Mesenchymal stem cell (in vitro differentiated cells and primary cell): ENCODE measurements at regions not wholly inside any gene's neighbourhood (a gene's known extent, or its start where the extent isn't known, plus 50 kb on each side); places are given as distances from the start of the nearest gene placed in this dataset.
A peak's percentile ranks its signal among the peaks of the same experiment; 100 is the strongest.

ENCODE experiments used
- DNase-seq: peaks from one replicate; pipeline ENCODE4 v3.0.0-alpha.2; 2013
- H2AFZ ChIP-seq: one replicate; pipeline ENCODE4 v1.6.1; 2013; ENCODE audit warnings: low read depth, mild to moderate bottlenecking, control low read depth, inconsistent platforms, low read length, moderate library complexity
- H2AK5ac ChIP-seq: 2 replicates; pipeline ENCODE4 v1.6.1; 2013; ENCODE audit warnings: low read length, moderate library complexity, mild to moderate bottlenecking, inconsistent platforms; ENCODE audit not compliant: severe bottlenecking
- H2BK120ac ChIP-seq: one replicate; pipeline ENCODE4 v1.6.1; 2013; ENCODE audit warnings: low read depth, mild to moderate bottlenecking, inconsistent platforms, low read length, moderate library complexity
- H2BK12ac ChIP-seq, 2 experiments: one replicate each; pipeline ENCODE4 v1.6.1; 2013; ENCODE audit warnings: inconsistent platforms in 2 of 2, low read length in 2 of 2, mild to moderate bottlenecking in 2 of 2, moderate library complexity in 2 of 2, control low read depth in 1 of 2
- H2BK15ac ChIP-seq: one replicate; pipeline ENCODE4 v1.6.1; 2013; ENCODE audit warnings: mild to moderate bottlenecking, low read depth, inconsistent platforms; ENCODE audit not compliant: poor library complexity, severe bottlenecking
- H2BK5ac ChIP-seq: 2 replicates; pipeline ENCODE4 v1.6.1; 2013; ENCODE audit warnings: low read depth, mild to moderate bottlenecking, low read length, control low read depth, inconsistent platforms; ENCODE audit not compliant: poor library complexity, severe bottlenecking
- H3K14ac ChIP-seq, 2 experiments: one replicate each; pipeline ENCODE4 v1.6.1; 2013; ENCODE audit warnings: inconsistent platforms in 2 of 2, low read length in 2 of 2, control low read depth in 1 of 2, mild to moderate bottlenecking in 1 of 2, moderate library complexity in 1 of 2
- H3K18ac ChIP-seq, 2 experiments: one replicate each; pipeline ENCODE4 v1.6.1; 2013; ENCODE audit warnings: inconsistent platforms in 2 of 2, low read length in 2 of 2, control low read depth in 1 of 2, low read depth in 1 of 2, mild to moderate bottlenecking in 1 of 2
- H3K23ac ChIP-seq, 2 experiments: one replicate each; pipeline ENCODE4 v1.6.1; 2013; ENCODE audit warnings: inconsistent platforms in 2 of 2, low read length in 2 of 2, mild to moderate bottlenecking in 2 of 2, moderate library complexity in 2 of 2, control low read depth in 1 of 2
- H3K27ac ChIP-seq: 2 replicates; pipeline ENCODE4 v1.5.1; 2013; ENCODE audit warnings: mild to moderate bottlenecking, moderate library complexity, low read length, control low read depth, inconsistent platforms; ENCODE audit not compliant: poor library complexity, severe bottlenecking
- H3K27me3 ChIP-seq, 2 experiments: 2 replicates each; pipeline versions ENCODE4 v1.6.1 to v1.7.0; 2013; ENCODE audit warnings: low read length in 2 of 2, mild to moderate bottlenecking in 2 of 2, moderate library complexity in 2 of 2, control low read depth in 1 of 2, inconsistent platforms in 1 of 2; ENCODE audit not compliant: control insufficient read depth in 1 of 2, insufficient read depth in 1 of 2
- H3K36me3 ChIP-seq, 2 experiments: 2 replicates each; pipeline versions ENCODE4 v1.6.1 to v1.7.0; 2013; ENCODE audit warnings: low read length in 2 of 2, control low read depth in 1 of 2, inconsistent platforms in 1 of 2, low read depth in 1 of 2, mild to moderate bottlenecking in 1 of 2; ENCODE audit not compliant: insufficient read depth in 2 of 2, control insufficient read depth in 1 of 2
- H3K4ac ChIP-seq, 2 experiments: one replicate each; pipeline ENCODE4 v1.6.1; 2013; ENCODE audit warnings: inconsistent platforms in 2 of 2, low read length in 2 of 2, mild to moderate bottlenecking in 2 of 2, moderate library complexity in 2 of 2, control low read depth in 1 of 2, low read depth in 1 of 2
- H3K4me1 ChIP-seq: 2 replicates; pipeline ENCODE4 v1.6.1; 2013; ENCODE audit warnings: low read depth, low read length, control low read depth; ENCODE audit not compliant: control insufficient read depth, insufficient read depth
- H3K4me2 ChIP-seq: 2 replicates; pipeline ENCODE4 v1.6.1; 2013; ENCODE audit warnings: low read length, mild to moderate bottlenecking, inconsistent platforms; ENCODE audit not compliant: poor library complexity, severe bottlenecking
- H3K4me3 ChIP-seq, 2 experiments: 2 replicates each; pipeline versions ENCODE4 v1.5.1 to v1.7.0; 2013; ENCODE audit warnings: low read length in 2 of 2, mild to moderate bottlenecking in 2 of 2, control low read depth in 1 of 2, low read depth in 1 of 2; ENCODE audit not compliant: insufficient read depth in 1 of 2
- H3K79me1 ChIP-seq: replicated peaks from 2 replicates; pipeline ENCODE4 v1.6.1; 2013; ENCODE audit warnings: mild to moderate bottlenecking, control low read depth, low read length, inconsistent platforms; ENCODE audit not compliant: poor library complexity, severe bottlenecking
- H3K9ac ChIP-seq: 2 replicates; pipeline ENCODE4 v1.7.0; 2013; ENCODE audit warnings: mild to moderate bottlenecking, low read length, moderate library complexity
- H3K9me3 ChIP-seq: 2 replicates; pipeline ENCODE4 v1.7.0; 2013; ENCODE audit warnings: mild to moderate bottlenecking, low read length; ENCODE audit not compliant: control insufficient read depth
- H4K8ac ChIP-seq: one replicate; pipeline ENCODE4 v1.6.1; 2013; ENCODE audit warnings: inconsistent platforms, mild to moderate bottlenecking, low read length, moderate library complexity
- H4K91ac ChIP-seq: one replicate; pipeline ENCODE4 v1.6.1; 2013; ENCODE audit warnings: mild to moderate bottlenecking, low read length, inconsistent platforms
- WGBS: methylation state at CpG from one replicate; pipeline ENCODE4 v1.1.7; 2013; ENCODE audit warnings: mixed read lengths; 5-methylcytosine and 5-hydroxymethylcytosine counted together

DNA sequence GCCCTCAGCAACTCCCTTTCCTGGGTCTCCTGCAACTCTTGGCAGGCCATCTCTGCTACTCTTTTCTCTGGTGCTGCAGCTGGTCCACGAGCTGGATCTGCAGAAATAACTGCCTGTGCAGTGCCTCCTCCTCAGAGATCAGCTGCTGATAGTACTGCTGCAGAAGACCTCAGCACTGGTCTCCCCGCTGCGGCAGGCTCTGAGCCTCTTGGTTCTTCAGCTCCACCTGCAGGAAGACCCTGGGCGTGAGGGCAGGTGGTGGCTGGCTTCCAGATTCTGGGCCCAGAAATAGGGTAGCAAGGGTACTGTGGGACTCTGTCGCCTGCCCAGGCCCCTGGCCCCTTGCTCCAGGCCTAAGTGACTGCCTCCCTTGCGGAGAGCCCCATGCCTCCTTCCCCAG is 79.7 kb upstream of the C2CD4B start:
- Histone ChIP-seq H3K27ac (no peak overlapping the region), H4K91ac (no peak overlapping the region), H2AK5ac (no peak overlapping the region), H3K23ac (no peak overlapping the region), H3K79me1 (no peaks in the 10 kb centered on the region), H2BK5ac (no peak overlapping the region), H3K4me2 (no peak overlapping the region), H3K27me3 (peaks cover 0 to 32% of the 10 kb centered on the region in 2 experiments), H3K9ac (no peak overlapping the region), H2BK15ac (no peak overlapping the region), H3K14ac (no peak overlapping the region), H2BK12ac (no peak overlapping the region), H3K4me3 (no peak overlapping the region), H2BK120ac (no peak overlapping the region), H3K18ac (no peak overlapping the region), H3K9me3 (no peaks in the 10 kb centered on the region), H3K4ac (no peak overlapping the region), H3K4me1 (peaks cover 4% of the 10 kb centered on the region), H2AFZ (no peak overlapping the region), H4K8ac (no peak overlapping the region), H3K36me3 (no peaks in the 10 kb centered on the region)
- DNase-seq, result no peak
- WGBS, result 72% methylated on average over 6 of the region's 6 CpGs

DNA sequence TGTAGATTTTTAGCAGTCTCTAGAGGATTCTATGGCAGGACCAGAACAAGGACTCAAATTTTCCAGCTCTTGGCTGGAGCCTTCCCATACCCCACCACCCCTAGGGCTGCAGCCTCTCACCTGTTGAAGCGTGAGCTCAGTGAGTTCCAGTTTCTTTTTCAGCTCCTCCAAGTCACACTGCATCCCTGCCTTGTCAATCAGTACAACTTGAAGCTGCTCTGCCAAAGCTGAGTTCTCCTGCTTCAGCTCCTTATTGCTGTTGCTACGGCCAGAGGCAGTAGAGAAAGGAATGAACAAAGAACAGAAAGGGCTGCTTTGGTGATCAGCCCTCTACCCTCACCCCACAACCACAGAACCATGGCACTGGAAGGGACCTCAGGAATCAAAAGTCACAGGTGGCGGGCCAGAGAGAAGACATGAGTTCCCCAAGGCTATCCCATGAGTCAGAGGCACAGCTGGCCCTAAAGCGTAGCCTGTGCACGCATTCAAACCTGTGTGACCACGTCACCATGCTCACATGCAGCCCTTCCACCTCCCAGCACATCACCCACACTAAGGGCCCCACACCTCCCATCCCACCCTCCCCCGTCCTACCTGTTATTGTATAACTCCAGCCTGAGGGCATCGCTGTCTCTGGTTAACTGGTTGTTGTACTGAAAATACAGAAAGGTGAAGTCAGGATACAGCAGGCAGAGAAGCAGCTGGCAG is 83.3 kb upstream of the C2CD4B start:
- DNase-seq, result no peak
- Histone ChIP-seq H3K79me1 (no peaks in the 10 kb centered on the region), H2BK12ac (no peak overlapping the region), H3K14ac (no peak overlapping the region), H4K8ac (no peak overlapping the region), H2BK15ac (no peak overlapping the region), H3K4ac (no peak overlapping the region), H3K36me3 (no peaks in the 10 kb centered on the region), H3K27ac (no peak overlapping the region), H2AK5ac (no peak overlapping the region), H3K27me3 (peaks cover 18 to 51% of the 10 kb centered on the region in 2 experiments), H2AFZ (no peak overlapping the region), H2BK5ac (no peak overlapping the region), H3K18ac (no peak overlapping the region), H3K4me2 (peak overlapping the region; percentile 32), H3K23ac (no peak overlapping the region), H3K9ac (no peak overlapping the region), H3K4me3 (no peak overlapping the region), H3K9me3 (no peaks in the 10 kb centered on the region), H4K91ac (no peak overlapping the region), H3K4me1 (peaks cover 4% of the 10 kb centered on the region), H2BK120ac (no peak overlapping the region)
- 87% methylated on average over 5 of the region's 8 CpGs for WGBS

DNA sequence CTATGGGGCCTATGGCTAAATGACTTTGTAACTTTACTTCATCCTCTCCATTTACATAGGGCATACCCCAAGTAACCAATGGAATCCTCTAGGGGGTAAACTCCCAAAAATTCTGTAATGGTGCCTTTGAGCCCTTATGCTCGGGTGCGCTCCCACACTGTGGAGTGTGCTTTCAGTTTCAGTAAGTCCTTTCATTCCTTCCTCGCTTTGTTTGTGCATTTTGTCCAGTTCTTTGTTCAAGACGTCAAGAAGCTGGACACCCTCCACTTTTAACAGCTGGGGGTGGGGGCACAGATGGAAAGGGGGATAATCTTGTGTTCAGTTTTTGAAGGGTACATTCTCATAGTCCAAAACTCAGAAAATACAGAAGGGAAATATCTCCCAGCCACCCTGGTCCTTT is 84.4 kb upstream of the C2CD4B start:
- no peak for DNase-seq

DNA sequence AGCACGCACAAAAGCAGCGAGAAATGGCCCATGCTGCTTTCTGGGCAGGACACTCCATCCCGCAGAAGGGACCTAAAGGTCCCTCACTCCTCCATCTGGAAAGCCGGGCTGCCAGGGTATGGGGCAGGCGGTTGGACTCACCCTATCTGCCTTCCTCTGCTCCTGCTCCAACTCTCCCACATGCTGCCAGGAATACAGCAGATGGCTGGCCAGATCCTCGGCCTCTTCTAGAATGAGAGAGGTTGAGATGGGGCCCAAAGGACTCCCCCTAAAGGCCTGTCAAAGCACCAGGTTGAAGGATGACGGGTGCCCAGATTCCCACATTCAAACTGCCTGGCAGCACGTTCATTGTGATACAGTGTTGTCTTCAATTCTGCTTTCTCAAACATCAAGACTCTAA is 85.1 kb upstream of the C2CD4B start:
- Histone ChIP-seq H3K4ac (no peak overlapping the region), H2BK5ac (no peak overlapping the region), H3K23ac (no peak overlapping the region), H2AK5ac (no peak overlapping the region), H3K4me2 (no peak overlapping the region), H3K27me3 (peaks cover 25 to 56% of the 10 kb centered on the region in 2 experiments), H2BK120ac (no peak overlapping the region), H4K8ac (no peak overlapping the region), H3K9me3 (no peaks in the 10 kb centered on the region), H3K27ac (no peak overlapping the region), H3K4me1 (peaks cover 4% of the 10 kb centered on the region), H2AFZ (no peak overlapping the region), H3K36me3 (no peaks in the 10 kb centered on the region), H2BK15ac (no peak overlapping the region), H4K91ac (no peak overlapping the region), H3K14ac (no peak overlapping the region), H3K18ac (no peak overlapping the region), H2BK12ac (no peak overlapping the region), H3K4me3 (no peak overlapping the region), H3K79me1 (no peaks in the 10 kb centered on the region), H3K9ac (no peak overlapping the region)
- 84% methylated on average over 7 of the region's 8 CpGs for WGBS
- DNase-seq, result no peak

More for the DNA sequence above, 84.4 kb upstream of the C2CD4B start:
- no peaks in the 10 kb centered on the region for H3K79me1 ChIP-seq
- no peak overlapping the region for H3K4me3 ChIP-seq
- H3K18ac ChIP-seq, result no peak overlapping the region
- no peak overlapping the region for H2BK5ac ChIP-seq
- H3K23ac ChIP-seq, result no peak overlapping the region
- no peak overlapping the region for H4K8ac ChIP-seq
- H3K27me3 ChIP-seq, result peaks cover 25 to 58% of the 10 kb centered on the region in 2 experiments
- H3K14ac ChIP-seq, result no peak overlapping the region
- H2BK15ac ChIP-seq, result no peak overlapping the region
- 93% methylated on average over 3 of the region's 4 CpGs for WGBS
- H2BK12ac ChIP-seq, result no peak overlapping the region
- no peak overlapping the region for H2BK120ac ChIP-seq
- peaks cover 4% of the 10 kb centered on the region for H3K4me1 ChIP-seq
- no peak overlapping the region for H3K4me2 ChIP-seq
- H2AK5ac ChIP-seq, result no peak overlapping the region
- H3K36me3 ChIP-seq, result no peaks in the 10 kb centered on the region
- H4K91ac ChIP-seq, result no peak overlapping the region
- no peak overlapping the region for H3K27ac ChIP-seq
- no peak overlapping the region for H2AFZ ChIP-seq
- H3K9ac ChIP-seq, result no peak overlapping the region
- H3K4ac ChIP-seq, result no peak overlapping the region
- H3K9me3 ChIP-seq, result no peaks in the 10 kb centered on the region
